NB4 (cell line): ENCODE measurements at regions not wholly inside any gene's neighbourhood (a gene's known extent, or its start where the extent isn't known, plus 50 kb on each side); places are given as distances from the start of the nearest gene placed in this dataset.

Source experiments
- DNase-seq: peaks from one replicate; pipeline ENCODE4 v3.0.0; 2010; ENCODE audit warnings: low read depth
- H3K4me3 ChIP-seq: one replicate; pipeline ENCODE4 v1.5.1; 2011; ENCODE audit warnings: mild to moderate bottlenecking, low read depth, low read length, moderate library complexity
- MAX ChIP-seq: IDR thresholded peaks from 2 replicates; pipeline ENCODE4 v1.6.1; 2011; ENCODE audit warnings: low read depth, low read length
- MYC ChIP-seq: IDR thresholded peaks from 2 replicates; pipeline ENCODE4 v1.6.1; 2011; ENCODE audit warnings: low read depth, low read length
- POLR2A ChIP-seq: IDR thresholded peaks from 2 replicates; pipeline ENCODE4 v1.6.1; 2011; ENCODE audit warnings: mild to moderate bottlenecking; ENCODE audit not compliant: insufficient read length; ENCODE audit errors: extremely low read depth
- TF ChIP-seq, protein P1 (sequence below): IDR thresholded peaks from one replicate; pipeline ENCODE4 v1.5.1; 2012; ENCODE audit warnings: low read depth, low read length

GRCh38 chr6:15948930-15949900 is 179.7 kb upstream of the MYLIP start:
- TF ChIP-seq MAX (no peak), POLR2A (no peak), MYC (no peak)
- TF ChIP-seq, protein P1, sequence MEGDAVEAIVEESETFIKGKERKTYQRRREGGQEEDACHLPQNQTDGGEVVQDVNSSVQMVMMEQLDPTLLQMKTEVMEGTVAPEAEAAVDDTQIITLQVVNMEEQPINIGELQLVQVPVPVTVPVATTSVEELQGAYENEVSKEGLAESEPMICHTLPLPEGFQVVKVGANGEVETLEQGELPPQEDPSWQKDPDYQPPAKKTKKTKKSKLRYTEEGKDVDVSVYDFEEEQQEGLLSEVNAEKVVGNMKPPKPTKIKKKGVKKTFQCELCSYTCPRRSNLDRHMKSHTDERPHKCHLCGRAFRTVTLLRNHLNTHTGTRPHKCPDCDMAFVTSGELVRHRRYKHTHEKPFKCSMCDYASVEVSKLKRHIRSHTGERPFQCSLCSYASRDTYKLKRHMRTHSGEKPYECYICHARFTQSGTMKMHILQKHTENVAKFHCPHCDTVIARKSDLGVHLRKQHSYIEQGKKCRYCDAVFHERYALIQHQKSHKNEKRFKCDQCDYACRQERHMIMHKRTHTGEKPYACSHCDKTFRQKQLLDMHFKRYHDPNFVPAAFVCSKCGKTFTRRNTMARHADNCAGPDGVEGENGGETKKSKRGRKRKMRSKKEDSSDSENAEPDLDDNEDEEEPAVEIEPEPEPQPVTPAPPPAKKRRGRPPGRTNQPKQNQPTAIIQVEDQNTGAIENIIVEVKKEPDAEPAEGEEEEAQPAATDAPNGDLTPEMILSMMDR, result no peak
- H3K4me3 ChIP-seq, result no peak overlapping the region
- DNase-seq, result no peak

DNA sequence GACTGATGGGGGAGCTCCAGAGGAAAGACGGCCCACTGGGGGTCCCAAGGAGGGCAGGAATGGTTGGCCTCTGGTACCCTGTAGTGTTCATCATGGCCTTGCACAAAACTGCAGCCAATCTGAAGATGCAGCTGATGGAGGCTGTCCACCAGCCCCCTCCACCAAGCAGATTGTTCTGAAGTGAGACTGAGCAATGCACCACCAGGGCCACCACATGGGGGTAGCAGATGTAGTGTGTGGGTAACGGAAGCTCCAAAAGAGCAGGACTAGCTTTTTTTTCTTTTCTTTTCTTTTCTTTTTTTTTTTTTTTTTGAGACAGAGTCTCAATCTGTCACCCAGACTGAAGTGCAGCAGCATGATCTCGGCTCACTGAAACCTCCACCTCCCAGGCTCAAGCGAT is 181.0 kb upstream of the MYLIP start:
- DNase-seq, result no peak
- TF ChIP-seq MYC, result no peak
- TF ChIP-seq MAX, result no peak
- TF ChIP-seq, protein P1, result no peak
- TF ChIP-seq POLR2A, result no peak
- H3K4me3 ChIP-seq, result no peak overlapping the region

DNA sequence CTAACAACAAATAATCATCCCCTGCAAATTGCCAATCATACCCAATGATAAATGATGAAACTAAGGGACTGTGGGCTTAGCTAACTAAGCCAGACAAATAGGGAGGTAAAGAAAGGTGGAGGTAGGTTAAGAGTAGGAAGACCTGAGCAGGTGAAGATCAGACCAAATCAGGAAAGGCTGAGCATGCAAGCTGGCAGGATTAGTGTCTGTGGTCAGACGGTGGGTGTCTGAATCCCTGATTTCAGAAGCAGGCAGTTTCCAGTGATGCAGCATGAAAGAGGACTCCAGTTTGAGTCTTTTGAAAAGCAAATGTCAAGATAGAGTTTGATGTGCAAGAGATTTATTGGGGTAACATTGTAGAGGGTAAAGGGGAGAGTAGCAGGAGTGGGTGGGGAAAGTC is 181.4 kb upstream of the MYLIP start:
- no peak overlapping the region for H3K4me3 ChIP-seq

GRCh38 chr6:15946701-15947385 is 182.0 kb upstream of the MYLIP start:
- no peak overlapping the region for H3K4me3 ChIP-seq
- no peak for TF ChIP-seq MYC
- no peak for TF ChIP-seq POLR2A
- TF ChIP-seq, protein P1, result no peak
- no peak for TF ChIP-seq MAX
- DNase-seq, result no peak

More for the DNA sequence above, 181.4 kb upstream of the MYLIP start:
- TF ChIP-seq MAX, result no peak
- DNase-seq, result no peak

DNA sequence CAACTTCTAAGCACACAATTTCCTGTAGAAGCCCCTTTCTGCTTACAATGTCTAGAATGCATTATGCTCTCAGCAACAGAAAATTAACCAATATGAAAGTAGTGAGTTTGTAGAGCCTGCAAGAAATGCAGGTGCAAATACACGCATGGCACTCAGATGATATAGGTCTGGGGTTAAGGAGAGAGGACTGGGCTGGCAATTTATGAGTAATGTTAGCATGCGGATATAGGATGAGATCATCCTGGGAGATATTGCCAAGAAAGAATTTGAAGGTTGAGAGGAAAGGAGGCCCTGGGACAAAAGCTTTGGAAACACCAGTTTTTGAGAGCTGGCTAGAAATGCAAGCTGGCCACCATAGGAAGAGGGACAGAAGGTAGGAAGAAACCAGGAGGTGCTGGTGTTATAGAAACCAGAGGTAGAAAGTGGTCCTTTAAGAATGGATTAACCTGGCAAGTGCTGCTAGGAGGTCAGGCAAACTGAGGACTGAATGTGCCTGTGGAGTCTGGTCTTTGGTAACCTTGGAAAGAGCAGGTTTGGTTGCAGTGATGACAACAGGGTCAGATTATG is 183.2 kb upstream of the MYLIP start:
- TF ChIP-seq MAX (no peak), POLR2A (no peak), MYC (no peak)
- TF ChIP-seq, protein P1, result no peak

More for the DNA sequence above, 183.2 kb upstream of the MYLIP start:
- no peak overlapping the region for H3K4me3 ChIP-seq
- no peak for DNase-seq
